ENCODE measurements at regions not wholly inside any gene's neighbourhood (a gene's known extent, or its start where the extent isn't known, plus 50 kb on each side); places are given as distances from the start of the nearest gene placed in this dataset.

DNA sequence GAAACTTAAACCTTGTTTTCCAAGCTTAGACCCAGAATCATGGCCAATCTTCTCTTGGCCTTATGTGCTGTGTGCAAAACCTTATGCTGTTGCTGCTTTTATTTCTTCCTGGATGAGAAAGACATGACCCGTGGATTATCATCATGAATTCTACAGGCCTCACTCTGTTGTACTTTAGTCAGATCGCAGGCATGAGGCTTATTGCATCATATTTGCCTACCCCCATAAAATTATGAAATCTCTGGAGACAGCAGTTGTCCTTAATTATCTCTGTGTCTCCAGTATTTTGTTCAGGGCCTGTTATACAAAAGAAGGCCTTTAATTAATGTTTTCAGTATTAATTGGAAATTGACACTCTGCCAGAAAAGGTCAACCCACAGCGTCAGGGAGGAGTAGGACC, 71.6 kb downstream of the PLCE1 start:
- FAIRE-seq: no peak
- no peaks in the 10 kb centered on the region for H3K27me3 Mint-ChIP-seq (ENCODE audit: low read depth, unreplicated experiment)
- DNase-seq (ENCODE audit: low read depth): no peak
- Histone ChIP-seq H3K36me3 (ENCODE audit: insufficient read depth, low read length) (no peaks in the 10 kb centered on the region), H3K79me2 (ENCODE audit: insufficient read depth, low read length) (no peaks in the 10 kb centered on the region), H3K4me1 (ENCODE audit: insufficient read depth, low read length) (no peaks in the 10 kb centered on the region), H3K9me3 (ENCODE audit: insufficient read depth, low read depth, low read length) (no peaks in the 10 kb centered on the region), H3K4me3 (ENCODE audit: insufficient read depth, low read depth, low read length) (no peak overlapping the region), H3K27me3 (ENCODE audit: insufficient read depth, low read length) (no peaks in the 10 kb centered on the region), H3K9ac (ENCODE audit: low read length) (no peak overlapping the region), H3K4me2 (ENCODE audit: low read length) (no peak overlapping the region), H4K20me1 (ENCODE audit: insufficient read depth, low read length) (peaks cover 18% of the 10 kb centered on the region), H2AFZ (ENCODE audit: low read depth, low read length) (no peak overlapping the region), H3K27ac (ENCODE audit: low read depth, low read length) (no peak overlapping the region)
- H3K27ac Mint-ChIP-seq (ENCODE audit: unreplicated experiment): no peak overlapping the region
- TF ChIP-seq EZH2 (IDR thresholded peaks at IDR 0.05; ENCODE audit: insufficient read depth, low read length) (no peak), CTCF (IDR thresholded peaks at IDR 0.05; ENCODE audit: insufficient read depth, low read depth, low read length) (no peak)
- H3K9me3 Mint-ChIP-seq (ENCODE audit: unreplicated experiment): no peaks in the 10 kb centered on the region
- H3K36me3 Mint-ChIP-seq (ENCODE audit: low read depth, unreplicated experiment): no peaks in the 10 kb centered on the region
- H3K4me1 Mint-ChIP-seq (ENCODE audit: low read depth, unreplicated experiment): no peaks in the 10 kb centered on the region
- H3K4me3 Mint-ChIP-seq (ENCODE audit: unreplicated experiment): no peak overlapping the region

DNA sequence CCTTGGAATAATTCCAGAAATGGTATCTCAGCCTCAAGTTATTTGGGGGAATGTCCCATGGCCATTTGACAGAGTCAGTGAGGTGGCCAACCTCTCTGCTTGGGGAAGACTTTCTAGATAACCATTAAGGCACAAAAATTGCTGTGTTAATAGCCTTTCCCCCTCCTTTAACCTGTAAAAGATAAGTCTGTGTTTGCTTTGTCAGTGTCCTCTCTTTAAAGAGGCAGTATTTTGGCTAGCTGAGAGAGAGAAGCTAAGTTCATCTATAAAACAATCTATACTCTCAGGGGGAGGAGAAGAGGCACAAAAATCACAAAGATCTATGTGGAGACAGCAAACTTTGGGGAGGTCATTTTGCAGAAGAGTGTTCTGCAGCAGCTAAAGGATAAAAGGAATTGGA, 72.1 kb downstream of the PLCE1 start:
- no peak overlapping the region for H3K27ac Mint-ChIP-seq (ENCODE audit: unreplicated experiment)
- H3K36me3 Mint-ChIP-seq (ENCODE audit: low read depth, unreplicated experiment): no peaks in the 10 kb centered on the region
- no peaks in the 10 kb centered on the region for H3K9me3 ChIP-seq (ENCODE audit: insufficient read depth, low read depth, low read length)
- no peaks in the 10 kb centered on the region for H3K79me2 ChIP-seq (ENCODE audit: insufficient read depth, low read length)
- H3K27ac ChIP-seq (ENCODE audit: low read depth, low read length): no peak overlapping the region
- TF ChIP-seq CTCF (IDR thresholded peaks at IDR 0.05; ENCODE audit: insufficient read depth, low read depth, low read length) (no peak), EZH2 (IDR thresholded peaks at IDR 0.05; ENCODE audit: insufficient read depth, low read length) (no peak)
- H3K9ac ChIP-seq (ENCODE audit: low read length): no peak overlapping the region
- no peak for FAIRE-seq
- no peak overlapping the region for H2AFZ ChIP-seq (ENCODE audit: low read depth, low read length)
- H3K4me3 Mint-ChIP-seq (ENCODE audit: unreplicated experiment): no peak overlapping the region
- no peak overlapping the region for H3K4me2 ChIP-seq (ENCODE audit: low read length)
- peaks cover 3% of the 10 kb centered on the region for H3K27me3 Mint-ChIP-seq (ENCODE audit: low read depth, unreplicated experiment)
- no peaks in the 10 kb centered on the region for H3K4me1 Mint-ChIP-seq (ENCODE audit: low read depth, unreplicated experiment)
- no peak overlapping the region for H3K4me3 ChIP-seq (ENCODE audit: insufficient read depth, low read depth, low read length)
- no peaks in the 10 kb centered on the region for H3K4me1 ChIP-seq (ENCODE audit: insufficient read depth, low read length)
- no peaks in the 10 kb centered on the region for H3K36me3 ChIP-seq (ENCODE audit: insufficient read depth, low read length)
- no peak for DNase-seq (ENCODE audit: low read depth)
- no peaks in the 10 kb centered on the region for H3K9me3 Mint-ChIP-seq (ENCODE audit: unreplicated experiment)
- H4K20me1 ChIP-seq (ENCODE audit: insufficient read depth, low read length): peaks cover 18% of the 10 kb centered on the region
- H3K27me3 ChIP-seq (ENCODE audit: insufficient read depth, low read length): no peaks in the 10 kb centered on the region

DNA sequence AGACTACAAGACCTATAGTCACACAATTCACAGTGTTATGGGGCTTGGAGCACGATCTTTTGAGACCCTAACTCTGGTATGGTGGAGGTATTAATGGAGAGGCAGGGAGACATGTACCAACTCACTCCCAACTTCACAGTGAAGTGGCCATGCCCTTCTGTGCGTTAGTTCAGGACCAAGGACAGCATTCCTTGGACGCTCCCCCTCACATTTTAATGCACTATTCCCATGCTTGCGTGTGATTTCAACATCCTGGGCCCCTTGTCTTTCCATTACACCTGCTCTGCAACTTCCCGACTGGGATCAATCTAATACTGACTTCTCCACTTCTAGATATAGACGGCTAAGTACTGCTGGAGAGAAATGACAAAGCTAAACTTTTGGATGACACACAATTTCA, 72.7 kb downstream of the PLCE1 start:
- TF ChIP-seq CTCF (IDR thresholded peaks at IDR 0.05; ENCODE audit: insufficient read depth, low read depth, low read length) (no peak), EZH2 (IDR thresholded peaks at IDR 0.05; ENCODE audit: insufficient read depth, low read length) (no peak)
- DNase-seq (ENCODE audit: low read depth) (peak; percentile 42), FAIRE-seq (no peak)
- Histone ChIP-seq H3K4me2 (ENCODE audit: low read length) (no peak overlapping the region), H3K4me1 (ENCODE audit: insufficient read depth, low read length) (no peaks in the 10 kb centered on the region), H3K9ac (ENCODE audit: low read length) (no peak overlapping the region), H3K36me3 (ENCODE audit: insufficient read depth, low read length) (no peaks in the 10 kb centered on the region), H2AFZ (ENCODE audit: low read depth, low read length) (no peak overlapping the region), H3K79me2 (ENCODE audit: insufficient read depth, low read length) (no peaks in the 10 kb centered on the region), H3K4me3 (ENCODE audit: insufficient read depth, low read depth, low read length) (no peak overlapping the region), H3K27me3 (ENCODE audit: insufficient read depth, low read length) (no peaks in the 10 kb centered on the region), H4K20me1 (ENCODE audit: insufficient read depth, low read length) (peaks cover 18% of the 10 kb centered on the region), H3K9me3 (ENCODE audit: insufficient read depth, low read depth, low read length) (no peaks in the 10 kb centered on the region), H3K27ac (ENCODE audit: low read depth, low read length) (no peak overlapping the region)
- no peaks in the 10 kb centered on the region for H3K36me3 Mint-ChIP-seq (ENCODE audit: low read depth, unreplicated experiment)
- H3K4me3 Mint-ChIP-seq (ENCODE audit: unreplicated experiment): no peak overlapping the region
- no peak overlapping the region for H3K27ac Mint-ChIP-seq (ENCODE audit: unreplicated experiment)
- no peaks in the 10 kb centered on the region for H3K9me3 Mint-ChIP-seq (ENCODE audit: unreplicated experiment)
- H3K4me1 Mint-ChIP-seq (ENCODE audit: low read depth, unreplicated experiment): no peaks in the 10 kb centered on the region
- peaks cover 4% of the 10 kb centered on the region for H3K27me3 Mint-ChIP-seq (ENCODE audit: low read depth, unreplicated experiment)
